H4 (cell line): ENCODE measurements at regions not wholly inside any gene's neighbourhood (a gene's known extent, or its start where the extent isn't known, plus 50 kb on each side); places are given as distances from the start of the nearest gene placed in this dataset.
"Not testable (repeated sequence)": the region's sequence is repeated elsewhere in the genome, so short reads cannot be mapped to it uniquely, and the experiment has no call there.

Experiments
- DNase-seq: peaks from one replicate; pipeline ENCODE4 v3.0.0-alpha.2; 2015; ENCODE audit warnings: low spot score

DNA sequence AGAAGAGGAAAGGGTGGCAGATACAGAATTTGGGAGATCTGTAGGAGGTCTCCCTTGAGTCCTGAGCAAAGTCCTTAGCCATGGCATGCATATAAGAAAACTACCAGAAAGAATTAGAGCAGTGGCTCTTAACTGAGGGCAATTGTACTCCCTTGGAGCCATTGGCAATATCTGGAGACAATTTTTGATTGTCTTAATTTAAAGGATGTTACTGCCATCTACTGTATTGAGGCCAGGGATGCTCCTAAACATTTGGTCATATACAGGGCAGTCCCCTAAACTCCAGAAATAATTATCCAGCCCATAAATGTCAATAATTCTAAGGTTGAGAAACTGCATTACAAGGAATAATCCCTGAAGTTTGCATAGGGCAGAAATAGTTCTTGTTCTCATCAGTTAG lies 136.4 kb upstream of the ODAD2 start:
- no peak for DNase-seq

DNA sequence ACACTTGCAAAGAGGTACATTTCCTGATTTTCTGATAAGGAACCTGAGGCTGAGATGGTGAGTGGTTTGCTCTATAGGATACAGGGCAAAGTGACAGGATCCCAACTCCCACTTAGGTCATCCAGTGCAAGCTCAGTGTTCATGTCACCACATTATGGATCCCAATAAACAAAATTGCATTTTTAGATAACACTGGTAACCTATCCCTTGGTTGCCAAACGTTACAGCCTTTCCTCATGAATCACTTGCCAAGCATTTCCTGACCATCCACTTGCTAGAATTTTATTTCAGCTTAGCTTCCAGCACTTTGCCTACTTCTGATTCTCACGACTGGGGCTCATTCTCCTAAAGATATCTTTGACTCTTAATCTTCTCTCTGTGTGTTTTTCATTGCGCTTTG lies 131.4 kb upstream of the ODAD2 start:
- DNase-seq = peak; percentile 47

DNA sequence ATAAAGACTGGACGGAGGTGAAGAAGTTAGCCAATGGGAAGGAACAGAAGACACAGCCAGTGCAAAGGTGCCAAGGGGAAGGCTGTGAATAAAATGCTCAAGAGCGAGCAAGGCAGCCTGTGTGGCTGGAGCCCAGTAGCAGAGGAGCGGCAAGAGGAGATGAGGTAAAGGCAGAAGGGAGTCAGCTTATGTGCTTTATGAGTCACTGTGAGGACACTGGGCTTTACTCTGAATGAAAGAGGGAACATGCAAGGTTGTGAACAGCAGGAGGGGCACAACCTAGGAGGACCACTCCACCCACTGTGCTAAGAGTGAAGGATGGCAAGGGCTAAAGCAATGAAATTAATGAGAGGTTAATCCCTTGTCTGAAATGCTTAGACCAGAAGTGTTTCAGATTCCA lies 129.0 kb upstream of the ODAD2 start:
- DNase-seq = no peak

DNA sequence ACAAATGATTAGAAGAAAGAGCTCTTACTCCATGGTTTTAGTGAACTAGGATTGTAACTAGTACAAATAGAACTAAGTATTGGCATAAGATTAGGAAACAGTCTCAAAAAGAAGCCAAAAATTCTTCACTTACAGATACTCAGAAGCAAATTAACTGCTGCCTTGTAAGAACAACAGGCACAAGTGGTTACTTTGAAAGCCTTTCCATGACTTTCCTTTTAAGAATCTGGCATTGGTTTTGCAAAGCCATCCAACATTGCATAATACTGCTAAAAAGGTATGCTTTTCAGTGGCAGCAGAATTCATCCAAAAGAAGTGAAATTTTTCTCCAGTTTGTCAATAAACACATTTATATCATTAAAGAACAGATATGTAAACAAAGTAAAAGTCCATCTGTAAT lies 126.8 kb upstream of the ODAD2 start:
- peak; percentile 13 for DNase-seq

DNA sequence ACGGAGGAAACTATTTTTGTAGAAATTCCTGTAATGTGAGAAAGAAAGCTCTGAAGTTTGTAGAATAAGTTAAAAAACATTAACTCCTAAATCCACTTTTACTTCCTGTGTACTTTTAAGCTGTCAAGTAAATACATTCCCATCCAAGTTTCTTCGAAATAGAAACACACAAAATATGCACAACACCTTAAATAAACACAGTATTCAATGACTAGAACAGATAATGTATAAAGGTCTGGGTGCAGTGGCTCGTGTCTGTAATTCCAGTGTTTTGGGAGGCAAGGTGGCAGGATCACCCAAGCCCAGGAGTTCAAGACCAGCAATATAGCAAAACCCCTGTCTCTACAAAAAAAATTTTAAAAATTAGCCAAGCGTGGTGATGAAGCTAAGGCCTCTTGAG lies 121.9 kb upstream of the ODAD2 start:
- DNase-seq = no peak

DNA sequence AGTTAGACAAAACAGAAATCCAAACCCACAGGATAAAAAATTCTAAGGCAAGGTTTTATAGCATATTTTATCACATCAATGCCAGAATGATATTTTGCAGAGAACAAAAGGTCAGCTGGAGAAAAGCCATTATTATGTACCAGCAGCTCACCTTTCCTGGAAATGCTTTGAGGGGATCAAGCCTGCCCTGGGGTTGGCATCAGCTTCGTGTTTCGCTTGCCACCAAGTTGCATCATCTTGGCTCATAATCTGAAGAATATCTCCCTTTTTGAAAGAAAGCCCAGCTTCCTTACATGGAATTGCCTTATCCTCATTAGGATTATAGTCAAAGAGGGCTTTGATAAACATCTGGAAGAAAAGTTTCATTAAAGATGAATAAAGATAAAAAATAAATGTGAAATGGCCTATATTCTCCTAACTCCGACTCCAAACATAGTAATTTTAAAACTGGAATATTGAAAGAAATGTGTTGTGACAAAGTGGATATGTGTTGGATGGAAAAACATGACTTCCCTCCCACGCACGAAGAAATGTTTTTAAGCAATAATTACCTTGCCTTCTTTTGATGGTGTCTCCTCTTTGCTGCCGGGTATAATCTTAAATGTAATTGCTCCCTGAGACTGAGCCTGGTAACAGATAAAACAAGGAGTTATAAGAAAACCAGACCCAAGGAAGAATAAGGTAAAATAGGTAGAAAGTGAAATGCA lies 121.3 kb upstream of the ODAD2 start:
- peak; percentile 58 for DNase-seq

DNA sequence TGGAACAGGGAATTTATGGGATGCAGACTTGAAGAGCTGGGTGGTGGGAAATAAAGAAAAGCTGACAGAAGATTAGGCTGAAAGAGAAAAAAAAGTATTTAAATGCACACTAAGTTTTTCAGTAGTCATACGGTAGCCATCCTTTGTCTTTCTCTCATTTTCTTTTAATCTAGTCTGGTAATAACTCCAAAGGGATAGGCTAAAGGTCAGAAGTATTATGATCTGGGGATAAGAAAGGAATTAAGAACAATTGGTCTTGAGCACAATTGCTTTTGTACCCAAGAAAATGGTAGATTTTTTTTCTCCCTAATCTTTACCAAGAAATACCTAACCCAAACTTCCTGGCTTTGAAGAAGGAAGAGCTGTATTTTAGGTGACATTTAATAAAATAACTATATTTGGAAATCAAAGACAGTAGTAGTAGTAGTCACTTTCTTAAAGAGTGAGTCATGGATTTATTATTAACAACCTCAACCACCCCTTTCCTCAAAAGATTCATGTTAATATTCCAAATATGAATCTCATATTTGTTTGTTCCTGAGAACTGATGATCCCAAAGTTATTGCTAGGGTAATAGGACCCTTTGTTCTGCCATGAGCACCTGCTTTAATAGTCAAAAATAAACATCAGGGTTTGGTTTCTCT lies 120.2 kb upstream of the ODAD2 start:
- DNase-seq = no peak

DNA sequence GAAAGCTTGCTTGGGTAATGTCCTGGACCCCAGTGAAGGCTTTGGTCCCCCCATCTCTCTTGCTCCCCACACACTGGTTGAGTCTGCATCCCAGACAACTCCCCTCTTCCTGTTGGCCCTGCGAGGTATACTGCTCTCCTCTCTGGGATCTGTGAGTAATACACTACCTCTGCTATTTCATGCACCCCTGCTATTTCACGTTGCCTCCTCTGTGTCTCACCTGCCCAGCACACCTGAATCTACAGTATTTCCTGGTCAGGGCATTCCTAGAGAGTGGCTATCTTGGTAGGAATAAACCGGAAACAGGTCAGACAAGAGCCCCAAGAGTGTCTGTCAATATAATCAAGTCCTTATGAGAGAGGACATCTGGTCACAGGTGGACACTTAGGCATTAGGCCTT lies 114.3 kb upstream of the ODAD2 start:
- no peak for DNase-seq

DNA sequence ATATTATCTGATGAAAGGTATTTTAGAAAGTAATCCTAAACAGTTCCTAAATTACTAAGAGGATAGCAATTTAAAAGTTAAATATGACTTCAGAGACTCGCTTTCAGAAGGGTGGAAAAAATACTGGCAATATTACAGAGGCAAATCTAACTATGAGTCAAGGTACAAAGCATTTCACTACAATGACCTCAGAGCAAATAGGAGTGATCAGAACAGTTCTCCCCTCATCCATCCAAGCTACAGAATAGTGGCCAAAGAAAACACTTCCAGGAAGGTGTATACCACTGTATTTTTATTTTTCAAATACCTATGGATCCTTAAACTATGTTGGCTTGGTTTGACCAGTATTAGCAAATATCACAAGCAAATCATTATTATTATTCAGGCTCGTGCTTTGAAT lies 112.8 kb upstream of the ODAD2 start:
- DNase-seq = no peak

DNA sequence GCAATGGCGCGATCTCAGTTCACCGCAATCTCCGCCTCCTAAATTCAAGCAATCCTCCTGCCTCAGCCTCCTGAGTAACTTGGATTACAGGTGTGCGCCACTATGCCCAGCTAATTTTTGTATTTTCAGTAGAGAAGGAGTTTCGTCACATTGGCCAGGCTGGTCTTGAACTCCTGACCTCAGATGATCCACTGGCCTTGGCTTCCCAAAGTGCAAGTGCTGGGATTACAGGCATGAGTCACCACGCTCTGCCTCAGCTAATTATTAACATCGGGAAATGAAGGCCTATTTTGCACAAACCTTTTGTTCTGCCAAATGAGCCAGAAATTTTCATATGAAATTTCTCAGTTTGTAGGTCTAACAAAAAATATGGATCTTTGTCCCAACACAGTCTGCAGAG lies 106.7 kb upstream of the ODAD2 start:
- no peak for DNase-seq

DNA sequence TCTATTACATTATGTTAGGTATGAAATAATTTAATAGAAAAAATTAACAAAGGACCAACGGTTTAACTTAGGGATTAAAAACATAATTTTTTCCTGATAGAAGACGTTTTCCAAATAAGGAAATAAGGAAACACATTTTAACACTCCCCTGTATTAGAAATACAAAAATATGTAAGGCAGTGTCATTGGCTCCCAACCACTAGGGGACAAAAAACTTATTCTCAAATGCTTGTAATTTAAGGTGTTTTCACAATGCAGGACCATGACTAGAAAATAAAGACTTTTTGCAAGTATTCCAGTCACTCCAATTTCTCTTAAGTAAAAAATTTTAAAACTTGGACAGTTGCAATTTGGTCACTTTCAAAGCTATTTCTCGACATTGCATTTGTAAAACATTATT lies 98.8 kb upstream of the ODAD2 start:
- no peak for DNase-seq

DNA sequence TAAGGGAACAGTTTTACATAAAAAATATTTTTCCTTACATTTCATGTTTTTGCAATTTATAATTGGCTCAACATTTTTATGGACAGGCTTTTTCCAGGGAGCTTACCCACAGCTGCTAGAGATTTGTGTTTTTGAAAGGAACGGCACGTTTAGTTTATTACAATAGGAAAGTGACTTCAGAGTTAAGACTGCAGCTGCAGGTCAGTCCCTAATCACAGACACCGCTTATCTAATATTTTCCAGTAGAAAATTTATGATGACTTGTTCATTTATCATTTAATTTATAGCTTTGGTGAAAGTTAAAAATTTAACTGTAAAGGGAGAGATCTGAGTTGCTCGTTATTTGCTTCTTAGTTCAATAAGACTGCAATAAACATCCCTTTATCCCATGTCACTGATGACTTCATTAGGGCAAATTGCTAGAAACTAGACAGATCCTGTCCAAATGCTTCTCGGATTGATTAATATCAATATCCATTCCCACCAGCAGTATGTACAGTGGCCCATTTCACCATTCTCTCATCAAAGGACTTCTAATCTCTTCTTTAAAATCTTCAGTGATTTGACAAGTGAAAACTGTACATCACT lies 97.0 kb upstream of the ODAD2 start:
- DNase-seq = no peak

DNA sequence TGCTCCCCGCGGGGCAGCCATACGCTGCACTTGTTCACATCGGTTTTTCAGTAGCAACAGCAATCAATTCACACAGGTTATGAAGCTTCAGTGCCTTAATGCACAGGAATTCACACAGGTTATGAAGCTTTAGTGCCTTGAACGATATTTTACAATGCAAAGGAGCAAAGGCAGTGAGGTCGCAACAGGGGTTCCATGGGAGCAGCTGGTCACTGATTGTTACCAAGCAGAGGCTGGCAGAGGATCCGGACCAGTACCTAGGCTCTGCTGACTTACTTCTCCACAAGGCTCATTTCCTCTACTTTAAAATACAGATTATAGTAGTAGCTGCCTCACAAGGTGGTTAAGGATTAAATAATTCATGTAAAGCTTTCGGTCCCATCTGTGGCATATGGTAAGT lies 95.2 kb upstream of the ODAD2 start:
- DNase-seq = no peak

DNA sequence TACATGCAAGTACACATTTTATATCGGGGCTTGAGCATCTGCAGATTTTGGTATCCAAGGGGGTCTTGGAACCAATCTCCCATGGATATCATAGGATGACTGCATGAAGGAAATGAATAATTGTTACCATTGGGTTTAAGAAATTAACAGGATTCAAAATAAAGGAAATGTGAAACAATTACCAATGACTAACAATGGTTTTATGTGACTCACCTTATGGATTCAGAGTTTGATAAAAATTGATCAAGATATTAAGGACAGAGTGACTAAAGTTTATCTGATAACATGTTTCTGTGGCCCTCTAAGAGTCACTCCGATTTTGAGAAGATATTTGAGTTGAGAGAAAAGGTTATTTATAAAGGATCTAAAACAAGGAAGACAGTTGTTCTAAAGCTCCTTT lies 93.0 kb upstream of the ODAD2 start:
- DNase-seq = no peak

DNA sequence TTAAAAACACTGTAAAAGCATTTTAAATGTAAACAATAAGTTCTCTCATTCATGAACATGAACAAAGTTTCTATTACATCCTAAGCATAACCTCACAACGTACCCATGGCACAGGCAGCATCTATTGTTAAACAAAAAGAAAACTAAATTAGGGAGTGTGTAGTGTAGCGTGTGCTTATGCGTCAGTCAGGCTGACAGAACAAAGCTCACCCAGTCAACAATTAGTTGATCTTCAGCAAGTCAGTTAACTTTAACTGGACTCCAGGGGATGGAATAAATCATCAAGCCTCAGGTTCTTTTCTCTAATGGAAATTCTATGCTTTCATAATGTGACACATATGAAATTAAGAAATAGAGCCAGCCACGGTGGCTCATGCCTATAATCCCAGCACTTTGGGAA lies 91.6 kb upstream of the ODAD2 start:
- DNase-seq = no peak

DNA sequence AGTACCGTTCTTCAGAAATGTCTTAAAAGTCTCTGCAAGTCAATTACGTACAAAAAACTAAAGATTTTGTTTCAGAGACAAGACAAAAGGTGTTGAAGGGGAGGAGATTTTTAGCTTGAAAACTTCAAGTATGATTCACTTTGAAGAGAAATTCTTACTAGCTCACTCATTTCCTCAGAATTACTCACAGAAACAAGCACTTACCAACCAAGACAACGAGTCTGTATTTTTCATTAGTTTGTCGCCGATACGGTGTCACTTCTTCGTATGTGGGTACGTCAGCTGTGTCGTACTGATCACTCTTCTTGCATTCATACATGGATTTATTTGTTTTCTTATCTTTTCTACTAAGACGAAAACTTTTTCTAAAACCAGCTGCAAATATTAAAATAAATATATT lies 90.6 kb upstream of the ODAD2 start:
- peak; percentile 21 for DNase-seq

DNA sequence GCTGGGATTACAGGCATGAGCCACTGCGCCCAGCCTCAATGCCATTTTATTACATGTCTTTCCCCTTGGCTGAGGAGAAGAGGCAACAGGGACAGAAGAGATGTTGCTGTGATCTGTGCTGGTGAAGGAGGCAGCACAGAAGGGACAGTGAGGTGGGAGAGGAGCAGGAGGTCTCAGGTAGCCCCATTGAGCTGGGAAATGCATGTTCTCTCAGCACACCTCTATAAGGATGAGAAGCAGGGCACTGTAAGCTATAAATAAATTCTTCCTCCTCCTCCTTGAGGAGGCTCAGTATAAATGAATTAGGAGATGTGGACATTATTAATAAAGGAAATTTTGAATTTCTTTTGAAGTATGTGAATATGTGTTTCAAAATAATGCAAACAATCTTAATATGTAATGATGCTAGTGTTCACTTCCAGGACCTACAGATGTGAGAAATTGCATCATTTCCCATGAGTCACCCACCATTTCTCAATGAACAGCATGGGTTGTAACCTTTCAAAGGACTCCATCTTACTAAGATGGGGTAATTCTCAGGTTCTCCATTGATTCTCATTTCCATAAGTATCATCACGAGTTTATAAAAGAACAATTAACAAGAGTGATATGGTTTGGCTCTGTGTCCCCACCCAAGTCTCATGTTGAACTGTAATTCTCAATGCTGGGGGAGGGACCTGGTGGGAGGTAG lies 88.9 kb upstream of the ODAD2 start:
- peak; percentile 53 for DNase-seq

DNA sequence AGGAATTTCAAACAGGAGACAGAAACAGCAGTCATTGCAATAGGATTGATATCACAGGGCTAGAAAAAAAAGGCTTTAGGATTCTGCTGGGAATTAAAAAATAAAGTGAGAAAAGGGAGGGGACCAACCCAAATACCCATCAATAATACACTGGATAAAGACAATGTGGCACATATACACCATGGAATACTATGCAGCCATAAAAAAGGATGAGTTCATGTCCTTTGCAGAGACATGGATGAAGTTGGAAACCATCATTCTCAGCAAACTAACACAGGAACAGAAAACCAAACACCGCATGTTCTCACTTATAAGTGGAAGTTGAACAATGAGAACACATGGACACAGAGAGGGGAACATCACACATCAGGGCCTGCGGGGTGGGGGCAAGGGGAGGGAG lies 86.9 kb upstream of the ODAD2 start:
- DNase-seq = not testable (repeated sequence)

DNA sequence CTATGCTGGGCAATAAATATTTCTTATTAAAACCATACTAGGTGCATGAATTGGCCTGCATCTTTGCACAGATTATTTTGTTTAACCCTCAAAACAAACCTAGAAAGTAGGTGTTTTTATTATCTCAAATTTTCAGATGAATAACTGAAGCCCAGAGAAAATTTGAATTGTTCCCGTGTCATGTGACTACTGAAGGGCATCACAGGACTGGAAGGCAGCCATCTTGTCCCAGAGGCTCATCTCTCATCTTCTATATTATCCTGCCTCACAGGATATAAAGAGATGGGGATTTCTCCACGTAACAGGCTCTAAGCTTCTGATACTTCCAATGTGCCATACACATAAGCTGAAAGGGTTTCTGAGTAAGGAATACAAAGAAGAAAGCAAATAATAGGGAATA lies 84.0 kb upstream of the ODAD2 start:
- DNase-seq = no peak

DNA sequence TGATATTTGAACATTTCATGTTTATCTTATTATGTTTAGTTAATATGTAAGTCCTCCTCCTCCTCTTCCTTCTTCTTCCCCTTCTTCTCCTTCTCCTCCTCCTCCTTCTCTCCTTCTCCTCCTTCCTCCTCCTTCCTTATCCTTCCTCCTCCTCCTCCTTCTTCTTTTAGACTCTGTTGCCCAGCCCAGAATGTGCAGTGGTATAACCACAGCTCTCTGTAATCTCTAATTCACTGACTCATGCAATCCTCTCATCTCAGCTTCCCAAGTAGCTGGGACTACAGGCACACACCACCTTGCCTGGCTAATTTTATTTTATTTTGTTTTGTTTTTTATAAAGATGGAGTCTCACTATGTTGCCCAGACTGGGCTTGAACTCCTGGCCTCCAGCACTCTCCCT lies 83.4 kb upstream of the ODAD2 start:
- DNase-seq = no peak

DNA sequence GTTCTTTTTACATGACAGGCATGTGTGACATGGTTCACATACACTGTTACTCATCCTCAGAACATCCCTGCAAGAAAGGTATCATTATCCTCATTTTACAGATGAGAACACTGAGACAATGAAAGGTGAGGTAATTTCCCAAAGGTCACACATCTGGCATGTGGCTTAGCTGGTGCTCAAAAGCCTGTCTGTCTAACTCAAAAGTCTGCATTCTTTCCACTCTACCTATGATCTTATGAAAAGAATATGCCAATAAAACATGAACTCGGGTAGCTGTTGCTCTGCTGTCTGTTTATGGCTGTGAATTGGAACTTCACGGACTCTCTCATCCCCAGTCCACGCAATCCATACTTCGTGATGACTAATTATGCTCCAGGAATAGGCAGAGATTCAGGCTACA lies 79.0 kb upstream of the ODAD2 start:
- DNase-seq = no peak

DNA sequence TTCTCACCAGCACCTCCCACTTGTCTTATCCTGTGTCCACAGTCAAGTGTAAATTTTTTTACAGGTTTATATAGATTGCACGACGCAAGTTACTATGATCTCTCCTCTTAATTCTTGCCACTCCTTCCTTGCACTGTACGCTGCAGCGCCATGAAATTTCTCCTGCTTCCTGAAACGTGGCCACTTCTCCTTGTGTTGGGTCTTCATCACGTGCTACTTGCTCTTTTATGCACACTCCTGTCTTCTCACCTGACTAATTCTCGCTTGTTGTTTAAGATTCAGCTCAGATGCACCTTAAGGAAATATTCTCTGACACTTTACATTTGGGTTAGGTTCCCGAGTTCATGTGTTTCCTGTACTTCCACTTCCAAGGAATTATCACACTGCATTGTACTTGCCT lies 76.5 kb upstream of the ODAD2 start:
- no peak for DNase-seq

DNA sequence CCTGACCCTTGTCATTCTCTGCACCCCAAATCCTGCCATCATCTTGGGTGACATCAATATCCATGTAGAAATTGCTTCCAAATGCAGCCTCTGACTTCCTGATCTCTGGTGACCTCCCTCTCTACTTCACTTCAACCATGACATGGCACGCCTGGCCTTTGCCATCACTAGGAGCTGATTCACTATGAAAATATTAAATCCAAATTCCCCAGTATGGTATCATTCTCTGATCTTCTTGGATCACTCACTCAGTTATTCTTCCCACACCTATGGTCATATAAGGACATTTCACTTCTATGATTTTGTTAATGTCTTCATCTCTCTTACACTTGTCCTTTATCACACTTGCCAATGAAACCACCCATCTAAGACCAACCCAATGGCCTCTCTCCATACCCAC lies 73.7 kb upstream of the ODAD2 start:
- no peak for DNase-seq
